Stimulated activated memory B cell treated with anti-CD40 and anti-IgM and Interleukin-4, amounts not matched to agents 10 μg/mL and 1 μg/mL and 100 μg/mL, for 72 hours (primary cell): ENCODE measurements at regions not wholly inside any gene's neighbourhood (a gene's known extent, or its start where the extent isn't known, plus 50 kb on each side); places are given as distances from the start of the nearest gene placed in this dataset.
"Not testable (repeated sequence)": the region's sequence is repeated elsewhere in the genome, so short reads cannot be mapped to it uniquely, and the experiment has no call there.

Source experiments
- ATAC-seq: fragments of 150-1000 bp; cut with Tn5 transposase; 2 replicates; pipeline ENCODE4 v1.10.0; 2021
- H3K27ac Mint-ChIP-seq: one replicate; pipeline ENCODE4 v1.8.0; 2022; ENCODE audit warnings: mild to moderate bottlenecking, mixed read lengths
- H3K27me3 Mint-ChIP-seq: one replicate; pipeline ENCODE4 v1.8.0; 2022; ENCODE audit warnings: mixed read lengths
- H3K36me3 Mint-ChIP-seq: one replicate; pipeline ENCODE4 v1.8.0; 2022; ENCODE audit warnings: mixed read lengths
- H3K4me1 Mint-ChIP-seq: one replicate; pipeline ENCODE4 v1.8.0; 2022; ENCODE audit warnings: mixed read lengths
- H3K4me3 Mint-ChIP-seq: one replicate; pipeline ENCODE4 v1.8.0; 2022; ENCODE audit warnings: mild to moderate bottlenecking, moderate library complexity, mixed read lengths
- H3K9me3 Mint-ChIP-seq: one replicate; pipeline ENCODE4 v1.8.0; 2022; ENCODE audit warnings: mixed read lengths

DNA sequence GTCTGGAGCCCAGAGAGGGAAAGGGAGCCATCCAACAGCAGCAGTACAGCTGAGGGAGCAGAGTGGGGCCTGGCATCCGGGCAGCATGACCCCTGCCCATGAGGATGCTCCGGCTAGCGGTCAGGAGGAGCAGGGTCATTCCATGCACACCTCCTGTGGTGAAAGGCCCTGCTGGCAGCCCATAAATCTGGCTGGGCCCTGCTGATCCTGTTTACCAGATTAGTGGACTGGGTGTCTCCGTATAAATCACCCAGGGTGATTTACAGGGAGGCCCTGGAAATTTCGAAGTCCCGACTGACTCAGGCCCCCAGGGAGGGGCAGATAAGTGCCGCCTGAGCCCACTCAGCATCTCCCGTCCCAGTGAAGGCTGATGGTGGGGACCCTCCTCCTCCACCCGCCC is 117.6 kb upstream of the HAND1 start:
- Mint-ChIP-seq H3K27me3 (peaks cover 21% of the 10 kb centered on the region), H3K4me1 (no peaks in the 10 kb centered on the region), H3K27ac (no peak overlapping the region), H3K4me3 (no peak overlapping the region), H3K9me3 (peaks cover 5% of the 10 kb centered on the region), H3K36me3 (no peaks in the 10 kb centered on the region)
- peak; percentile 27 for ATAC-seq

DNA sequence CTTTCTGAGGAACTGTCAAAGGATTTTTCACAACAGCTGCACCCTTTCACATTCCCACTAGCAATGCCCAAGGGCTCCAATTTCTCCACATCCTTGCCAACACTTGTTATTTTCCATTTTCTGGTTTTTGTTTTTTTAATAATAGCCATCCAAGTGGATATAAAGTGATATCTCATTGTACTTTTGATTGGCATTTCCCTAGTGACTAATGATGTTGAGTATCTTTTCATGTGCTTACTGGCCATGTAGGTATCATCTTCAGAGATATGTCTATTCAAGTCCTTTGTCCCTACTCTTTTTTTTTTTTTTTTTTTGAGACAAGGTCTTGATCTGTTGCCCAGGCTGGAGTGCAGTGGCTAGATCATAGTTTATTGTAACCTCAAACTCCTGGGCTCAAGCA is 115.8 kb upstream of the HAND1 start:
- no peaks in the 10 kb centered on the region for H3K36me3 Mint-ChIP-seq

DNA sequence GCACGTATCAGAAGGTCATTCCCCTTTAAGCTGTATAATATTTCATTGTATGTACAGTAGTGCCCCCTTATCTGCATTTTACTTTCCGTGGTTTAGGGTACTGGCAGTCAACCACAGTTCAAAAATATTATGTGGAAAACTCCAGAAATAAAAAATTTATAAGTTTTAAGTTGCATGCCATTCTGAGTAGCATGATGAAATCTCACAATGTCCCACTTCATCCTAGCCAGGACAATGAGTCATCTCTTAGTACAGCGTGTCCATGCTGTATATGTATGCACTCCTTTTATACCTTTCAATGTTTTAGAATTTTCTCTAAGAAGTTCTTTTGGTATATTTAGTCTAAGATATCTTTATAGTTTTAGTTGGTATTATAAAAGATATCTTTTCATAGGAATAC is 115.0 kb upstream of the HAND1 start:
- Mint-ChIP-seq H3K27ac (no peak overlapping the region), H3K4me1 (no peaks in the 10 kb centered on the region), H3K4me3 (no peak overlapping the region), H3K9me3 (peaks cover 2% of the 10 kb centered on the region), H3K27me3 (peaks cover 6% of the 10 kb centered on the region), H3K36me3 (no peaks in the 10 kb centered on the region)
- ATAC-seq: no peak

More for the DNA sequence above, 115.8 kb upstream of the HAND1 start:
- Mint-ChIP-seq H3K9me3 (peaks cover 5% of the 10 kb centered on the region), H3K27ac (no peak overlapping the region), H3K27me3 (peaks cover 13% of the 10 kb centered on the region), H3K4me3 (no peak overlapping the region), H3K4me1 (no peaks in the 10 kb centered on the region)
- ATAC-seq: no peak

DNA sequence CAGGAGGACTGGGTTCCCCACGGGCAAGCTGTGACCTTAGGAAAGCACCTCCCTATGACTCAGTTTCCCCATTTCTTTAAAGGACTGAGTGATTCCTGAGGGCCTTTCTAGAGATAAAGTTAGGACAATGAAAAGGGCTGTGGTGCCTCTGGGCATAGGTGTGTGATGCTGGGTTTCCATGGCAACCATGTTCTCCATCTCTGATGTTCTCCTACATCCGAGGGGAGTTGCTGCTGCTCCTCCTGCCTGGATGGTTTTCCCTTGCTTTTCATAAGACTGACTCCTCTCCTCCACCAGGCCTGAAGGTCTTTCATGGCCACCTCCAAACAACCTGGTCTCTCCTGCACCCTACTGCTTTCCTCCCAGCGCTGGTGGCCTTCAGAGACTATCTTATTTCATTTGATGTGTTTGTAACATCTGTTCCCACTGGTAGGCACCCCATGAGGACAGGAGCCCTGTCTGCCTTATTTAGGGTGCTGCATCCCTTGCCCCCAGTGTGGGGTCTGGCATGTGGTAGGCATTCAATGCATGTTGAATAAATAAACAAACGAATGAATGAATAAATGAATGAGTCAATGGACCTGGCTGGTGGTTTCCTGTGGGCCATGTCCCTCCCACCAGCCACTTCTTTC is 112.2 kb upstream of the HAND1 start:
- Mint-ChIP-seq H3K27ac (no peak overlapping the region), H3K4me1 (no peaks in the 10 kb centered on the region), H3K4me3 (no peak overlapping the region), H3K9me3 (no peaks in the 10 kb centered on the region), H3K27me3 (peaks cover 12% of the 10 kb centered on the region), H3K36me3 (no peaks in the 10 kb centered on the region)
- peak; percentile 40 for ATAC-seq

DNA sequence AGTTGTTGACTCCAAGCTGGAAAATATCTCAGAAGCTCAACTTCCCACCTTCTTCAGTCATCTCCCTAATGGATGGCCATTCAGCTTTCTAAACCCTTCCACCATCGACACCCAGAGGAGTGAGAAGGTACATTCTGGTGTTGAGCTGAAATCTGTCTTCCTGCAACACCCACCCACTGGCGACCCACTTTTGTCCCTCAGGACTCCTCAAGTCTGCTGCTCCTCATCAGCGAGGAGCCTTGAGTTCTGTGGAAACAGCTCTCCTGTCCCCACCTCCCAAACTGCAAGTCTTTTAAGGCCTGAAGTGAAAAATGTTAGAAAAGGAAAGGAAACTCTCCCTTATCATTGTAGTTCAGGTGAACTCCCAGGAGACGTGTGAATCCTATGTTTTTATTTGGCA is 111.5 kb upstream of the HAND1 start:
- no peak overlapping the region for H3K4me3 Mint-ChIP-seq
- peaks cover 19% of the 10 kb centered on the region for H3K27me3 Mint-ChIP-seq
- H3K4me1 Mint-ChIP-seq: no peaks in the 10 kb centered on the region
- H3K9me3 Mint-ChIP-seq: no peaks in the 10 kb centered on the region
- H3K27ac Mint-ChIP-seq: no peak overlapping the region
- H3K36me3 Mint-ChIP-seq: no peaks in the 10 kb centered on the region
- no peak for ATAC-seq

DNA sequence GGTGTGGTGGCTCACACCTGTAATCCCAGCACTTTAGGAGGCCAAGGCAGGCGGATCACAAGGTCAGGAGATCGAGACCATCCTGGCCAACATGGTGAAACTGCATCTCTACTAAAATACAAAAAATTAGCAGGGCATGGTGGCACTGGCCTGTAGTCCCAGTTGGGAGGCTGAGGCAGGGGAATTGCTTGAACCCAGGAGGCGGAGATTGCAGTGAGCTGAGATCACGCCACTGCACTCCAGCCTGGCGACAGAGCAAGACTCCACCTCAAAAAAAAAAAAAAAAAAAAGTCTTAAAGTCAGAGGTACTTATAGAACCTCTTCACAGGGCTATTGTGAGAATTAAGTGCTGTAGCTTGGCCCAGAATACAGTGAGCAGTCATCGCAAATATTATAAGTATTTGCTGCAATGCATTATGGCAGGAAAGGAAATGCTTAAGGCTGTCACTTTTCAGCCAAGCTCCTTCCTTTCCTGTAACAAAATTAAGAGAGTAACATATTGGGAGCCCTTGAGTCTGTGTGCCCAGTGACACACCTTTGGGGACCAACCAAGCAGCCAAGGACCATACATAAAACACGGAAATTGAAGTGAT is 110.9 kb upstream of the HAND1 start:
- H3K9me3 Mint-ChIP-seq, ATAC-seq, H3K4me1 Mint-ChIP-seq, H3K4me3 Mint-ChIP-seq, H3K36me3 Mint-ChIP-seq, H3K27ac Mint-ChIP-seq: not testable (repeated sequence)
- peaks cover 24% of the 10 kb centered on the region for H3K27me3 Mint-ChIP-seq

DNA sequence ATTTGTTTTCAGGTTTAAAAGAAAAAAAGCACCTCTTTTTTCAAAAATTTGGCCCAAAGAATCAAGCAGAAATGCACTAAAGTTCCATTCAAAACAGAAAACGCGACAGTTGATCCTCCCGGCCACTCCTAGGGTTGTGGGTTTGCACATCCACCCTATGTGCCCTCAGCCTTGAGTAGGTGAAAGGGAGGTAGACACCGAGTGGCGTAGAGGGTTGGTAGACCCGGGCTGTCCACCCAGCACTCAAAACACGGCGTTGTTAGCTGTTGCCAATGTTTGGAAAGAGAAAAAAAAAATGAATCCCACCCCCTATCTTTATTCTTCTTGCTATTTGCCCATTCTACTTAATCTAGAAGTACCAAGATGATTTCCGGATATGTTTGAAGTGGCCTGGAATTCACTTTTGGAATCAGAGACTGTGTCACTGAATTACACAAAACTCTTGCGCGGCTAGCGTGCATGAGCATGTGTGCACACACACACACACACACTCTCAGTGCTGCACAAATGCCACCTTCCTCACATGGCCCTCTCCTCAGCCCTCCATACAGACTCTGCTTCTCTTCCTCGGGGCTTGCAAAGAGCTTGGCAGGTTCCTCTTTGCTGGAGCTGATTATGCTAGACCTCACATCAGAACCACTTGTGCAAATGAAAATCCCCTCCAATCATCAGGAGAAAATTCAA is 110.2 kb upstream of the HAND1 start:
- no peak overlapping the region for H3K27ac Mint-ChIP-seq
- no peaks in the 10 kb centered on the region for H3K9me3 Mint-ChIP-seq
- H3K27me3 Mint-ChIP-seq: peaks cover 31% of the 10 kb centered on the region
- H3K4me1 Mint-ChIP-seq: no peaks in the 10 kb centered on the region
- no peak overlapping the region for H3K4me3 Mint-ChIP-seq
- no peak for ATAC-seq
- H3K36me3 Mint-ChIP-seq: no peaks in the 10 kb centered on the region

DNA sequence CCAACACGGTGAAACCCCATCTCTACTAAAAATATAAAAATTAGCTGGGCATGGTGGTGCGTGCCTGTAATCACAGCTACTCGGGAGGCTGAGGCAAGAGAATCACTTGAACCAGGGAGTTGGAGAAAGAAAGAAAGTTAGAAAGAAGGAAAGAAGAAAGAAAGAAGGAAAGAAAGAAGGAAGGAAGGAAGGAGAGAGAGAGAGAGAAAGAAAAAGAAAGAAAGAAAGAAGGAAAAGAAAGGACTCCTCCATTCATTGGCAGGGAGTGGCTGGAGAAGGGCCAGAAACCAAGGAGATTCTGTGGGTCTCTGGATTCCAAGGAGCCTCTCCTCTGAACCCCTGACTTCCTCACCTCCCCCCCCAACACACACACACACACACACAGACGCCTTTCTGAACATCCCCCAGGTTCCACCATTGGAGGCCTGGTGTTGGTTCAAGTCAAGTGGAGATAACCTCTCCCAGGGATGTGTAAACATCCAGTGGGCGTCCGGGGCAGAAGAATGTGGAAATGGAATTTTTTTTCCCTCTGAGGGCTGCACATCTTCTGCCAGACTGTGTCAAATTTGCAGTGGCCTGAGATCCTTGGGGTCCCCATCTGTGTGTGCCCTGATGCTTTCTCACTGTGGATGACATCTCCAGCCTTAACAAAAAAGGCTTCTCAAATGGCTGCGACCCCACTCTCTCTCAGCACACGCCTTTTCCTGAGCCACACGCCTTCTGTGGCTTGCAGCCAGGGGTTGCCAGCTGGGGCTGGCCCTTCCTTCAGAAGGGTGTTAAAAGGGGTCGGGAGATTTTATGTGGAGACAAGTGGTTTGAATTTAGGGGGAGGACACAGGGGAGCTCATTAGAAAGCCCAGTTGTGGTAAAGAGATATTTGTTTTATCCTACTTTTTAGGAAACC is 109.3 kb upstream of the HAND1 start:
- H3K27me3 Mint-ChIP-seq: peaks cover 36% of the 10 kb centered on the region
- H3K27ac Mint-ChIP-seq: no peak overlapping the region
- no peaks in the 10 kb centered on the region for H3K36me3 Mint-ChIP-seq
- no peaks in the 10 kb centered on the region for H3K9me3 Mint-ChIP-seq
- ATAC-seq: no peak
- H3K4me3 Mint-ChIP-seq: no peak overlapping the region
- H3K4me1 Mint-ChIP-seq: no peaks in the 10 kb centered on the region

DNA sequence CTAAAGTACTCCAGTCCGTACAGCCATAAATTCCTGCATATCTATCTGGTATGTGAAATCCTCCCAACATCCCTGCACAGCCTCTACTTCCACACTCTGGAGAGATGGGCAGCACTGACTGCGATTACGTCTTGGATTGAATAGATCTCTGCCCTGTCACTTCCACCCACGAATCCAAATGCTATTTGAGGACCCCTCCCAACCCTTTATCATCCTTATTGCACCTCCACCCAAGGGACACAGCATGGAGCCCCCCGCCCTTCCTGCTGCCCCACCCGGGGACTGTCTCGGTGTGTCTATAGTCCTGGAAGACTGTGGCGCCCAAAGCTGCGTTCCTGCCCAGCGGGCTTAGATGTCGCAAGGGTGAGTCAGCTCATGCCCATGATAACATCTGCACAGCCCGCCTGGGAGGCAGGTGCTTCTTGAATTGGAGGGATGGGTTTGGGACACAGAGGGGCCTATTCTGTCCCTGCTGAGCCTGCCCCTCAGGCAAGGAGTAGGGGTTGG is 105.7 kb upstream of the HAND1 start:
- no peaks in the 10 kb centered on the region for H3K4me1 Mint-ChIP-seq
- no peak for ATAC-seq
- no peaks in the 10 kb centered on the region for H3K36me3 Mint-ChIP-seq
- peaks cover 36% of the 10 kb centered on the region for H3K27me3 Mint-ChIP-seq
- no peaks in the 10 kb centered on the region for H3K9me3 Mint-ChIP-seq
- no peak overlapping the region for H3K27ac Mint-ChIP-seq
- H3K4me3 Mint-ChIP-seq: no peak overlapping the region

DNA sequence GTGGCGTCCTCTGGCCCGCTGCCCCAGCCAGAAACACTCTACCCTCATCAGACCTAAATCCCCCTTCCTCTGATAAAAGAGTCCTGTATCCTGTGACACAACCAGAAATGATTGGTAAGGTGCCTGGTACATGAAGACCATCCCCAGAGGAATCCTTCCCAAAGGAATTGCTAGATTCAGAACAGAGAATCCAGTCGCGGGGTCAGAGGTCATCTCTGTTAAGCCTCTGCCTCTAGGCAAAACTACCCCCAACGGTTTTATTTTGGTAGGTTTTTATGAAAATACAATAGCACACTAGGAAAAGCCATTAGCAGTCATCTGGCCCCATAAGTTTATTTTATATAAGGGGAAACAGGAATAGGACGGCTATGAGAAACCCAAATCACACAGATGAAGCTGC is 102.4 kb upstream of the HAND1 start:
- H3K4me3 Mint-ChIP-seq: no peak overlapping the region
- ATAC-seq: no peak
- no peaks in the 10 kb centered on the region for H3K9me3 Mint-ChIP-seq
- H3K27me3 Mint-ChIP-seq: peaks cover 34% of the 10 kb centered on the region
- no peaks in the 10 kb centered on the region for H3K36me3 Mint-ChIP-seq
- no peak overlapping the region for H3K27ac Mint-ChIP-seq
- peaks cover 9% of the 10 kb centered on the region for H3K4me1 Mint-ChIP-seq

DNA sequence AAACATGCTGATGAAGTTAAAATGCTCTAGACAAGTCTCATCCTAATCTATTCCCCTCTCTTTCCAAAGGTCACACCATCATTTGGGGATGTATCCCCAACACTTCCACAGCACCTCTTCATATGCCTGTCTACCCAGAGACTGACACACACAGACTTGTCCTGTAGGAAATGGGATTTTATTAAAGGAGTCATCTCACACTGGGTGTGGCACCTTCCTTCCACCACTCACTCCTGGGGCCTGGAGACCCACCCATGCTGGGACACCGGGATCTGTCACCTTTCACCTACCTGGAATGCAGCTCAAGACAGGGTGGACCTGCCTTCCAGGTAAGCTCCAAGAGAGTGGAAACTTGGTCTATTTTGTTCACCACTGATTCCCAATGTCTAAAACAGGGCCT is 99.4 kb upstream of the HAND1 start:
- Mint-ChIP-seq H3K27me3 (peaks cover 7% of the 10 kb centered on the region), H3K36me3 (no peaks in the 10 kb centered on the region), H3K27ac (no peak overlapping the region), H3K9me3 (no peaks in the 10 kb centered on the region), H3K4me1 (peaks cover 10% of the 10 kb centered on the region), H3K4me3 (no peak overlapping the region)
- ATAC-seq: no peak

DNA sequence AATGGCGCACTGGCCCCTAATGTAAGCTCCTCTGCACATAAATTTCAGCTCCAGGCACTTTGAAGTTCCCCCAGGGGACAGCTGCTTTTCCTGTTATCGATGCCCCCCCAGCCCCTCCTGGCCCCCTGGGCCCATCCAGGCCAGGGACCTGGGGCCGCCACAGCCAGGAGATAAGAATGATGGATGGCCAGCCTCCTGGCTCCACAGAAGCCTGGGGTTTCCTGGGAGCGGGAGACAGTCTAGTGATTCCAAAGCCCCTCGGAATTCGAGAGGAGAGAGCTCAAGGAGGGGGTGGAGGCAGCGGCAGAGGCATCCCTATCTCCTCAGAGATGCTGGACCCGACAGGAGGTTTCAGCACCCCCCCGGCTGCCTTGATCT is 98.4 kb upstream of the HAND1 start:
- Mint-ChIP-seq H3K27me3 (peaks cover 7% of the 10 kb centered on the region), H3K9me3 (no peaks in the 10 kb centered on the region), H3K27ac (no peak overlapping the region), H3K4me1 (peaks cover 10% of the 10 kb centered on the region), H3K36me3 (no peaks in the 10 kb centered on the region), H3K4me3 (no peak overlapping the region)
- ATAC-seq: no peak

DNA sequence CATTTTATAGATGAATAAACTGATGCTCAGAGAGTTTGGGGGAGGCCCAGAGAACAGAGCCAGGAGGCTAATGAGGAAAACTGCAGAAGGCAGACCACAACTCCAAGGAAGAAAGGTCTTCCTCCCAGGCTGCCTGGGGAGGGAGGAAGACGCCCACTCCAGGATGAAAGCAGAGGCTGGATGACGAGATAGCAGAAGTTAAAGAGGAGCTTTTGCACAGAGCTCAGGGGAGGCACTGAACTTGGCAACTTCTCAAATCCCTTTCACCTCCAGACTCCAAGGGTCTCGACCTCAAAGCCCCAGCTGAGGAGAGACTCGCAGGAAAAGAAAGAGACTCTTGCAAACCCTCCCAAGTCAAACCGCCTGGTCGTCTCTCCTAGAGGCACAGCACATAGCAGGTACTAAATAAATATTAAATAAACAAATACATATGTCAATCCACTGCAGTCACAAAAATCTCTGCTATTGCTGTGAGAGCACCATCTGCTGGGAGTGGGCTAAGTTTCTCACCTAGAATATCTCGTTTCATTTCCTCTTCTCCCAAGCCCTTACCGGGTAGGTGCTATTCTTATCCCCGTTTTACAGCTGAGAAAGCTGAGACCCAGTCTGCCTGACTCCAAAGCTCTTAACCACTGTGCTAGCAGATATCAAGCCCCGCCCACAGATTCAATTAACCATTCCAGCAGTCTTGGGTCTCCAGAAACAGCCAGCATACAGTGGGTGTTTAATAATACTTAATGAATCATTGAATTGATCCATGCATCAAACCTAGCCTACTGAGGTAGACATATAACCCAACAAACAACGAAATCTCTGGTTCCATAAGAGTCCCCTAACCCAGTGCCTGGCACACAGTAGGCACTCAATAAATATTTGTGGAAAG is 97.8 kb upstream of the HAND1 start:
- Mint-ChIP-seq H3K9me3 (no peaks in the 10 kb centered on the region), H3K4me1 (peaks cover 10% of the 10 kb centered on the region), H3K36me3 (no peaks in the 10 kb centered on the region), H3K27me3 (peaks cover 7% of the 10 kb centered on the region), H3K27ac (no peak overlapping the region), H3K4me3 (no peak overlapping the region)
- peak; percentile 71 for ATAC-seq

DNA sequence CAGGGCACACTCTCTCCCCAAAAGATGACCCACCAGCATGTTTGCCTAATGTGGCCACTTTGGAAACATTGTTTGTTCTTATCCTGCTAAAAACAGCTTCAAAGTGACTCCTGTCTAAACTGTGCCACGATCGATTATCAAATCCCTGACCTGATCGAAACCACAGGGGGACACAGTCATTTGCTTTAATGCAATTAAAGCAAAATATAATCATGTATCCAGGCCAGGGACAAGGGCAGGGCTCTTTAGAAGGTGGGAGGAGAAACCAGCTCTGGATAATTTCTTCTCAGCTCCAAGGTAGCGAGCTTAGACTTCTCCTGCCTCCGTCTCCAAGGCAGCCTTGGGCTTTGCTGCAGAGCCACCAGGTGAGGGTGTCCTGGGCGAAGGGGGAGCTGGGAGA is 95.0 kb upstream of the HAND1 start:
- ATAC-seq: no peak
- H3K4me1 Mint-ChIP-seq: peaks cover 10% of the 10 kb centered on the region
- H3K27ac Mint-ChIP-seq: no peak overlapping the region
- H3K27me3 Mint-ChIP-seq: peaks cover 7% of the 10 kb centered on the region
- no peaks in the 10 kb centered on the region for H3K9me3 Mint-ChIP-seq
- no peaks in the 10 kb centered on the region for H3K36me3 Mint-ChIP-seq
- no peak overlapping the region for H3K4me3 Mint-ChIP-seq
